Transverse colon (tissue), 4 donors: ENCODE measurements at regions not wholly inside any gene's neighbourhood (a gene's known extent, or its start where the extent isn't known, plus 50 kb on each side); places are given as distances from the start of the nearest gene placed in this dataset.

Experiments
- CTCF ChIP-seq, 5 experiments: fragments of 200-600 bp in 3 of 5; fragments of 450-650 bp in 2 of 5; sonication (generic) in 3 of 5; IDR thresholded peaks; 1 replicate in 2 of 5; 2 replicates in 3 of 5; pipeline ENCODE4 v1.5.1; 2016 to 2017; ENCODE audit warnings: antibody characterized with exemption in 5 of 5, inconsistent platforms in 3 of 5, mild to moderate bottlenecking in 2 of 5, moderate library complexity in 1 of 5
- EP300 ChIP-seq: sonication (generic); formaldehyde crosslinking; IDR thresholded peaks from one replicate; pipeline ENCODE4 v1.6.1; 2017; ENCODE audit warnings: antibody characterized with exemption, low read depth
- POLR2A ChIP-seq: fragments of 450-650 bp; IDR thresholded peaks from one replicate; pipeline ENCODE4 v1.6.1; 2016; ENCODE audit warnings: antibody characterized with exemption, mild to moderate bottlenecking, moderate library complexity
- POLR2AphosphoS5 ChIP-seq, 3 donors: sonication (generic); formaldehyde crosslinking; IDR thresholded peaks; one replicate each; pipeline ENCODE4 v1.6.1; 2016; ENCODE audit warnings: antibody characterized with exemption in 3 of 3

GRCh38 chr11:90635151-90635550, 412.3 kb upstream of the CHORDC1 start:
- no peak for TF ChIP-seq CTCF (IDR thresholded peaks at IDR 0.05)
- no peak for TF ChIP-seq POLR2A
- TF ChIP-seq POLR2AphosphoS5 (IDR thresholded peaks at IDR 0.05) = no peak
- no peak for TF ChIP-seq EP300
